GM23338 (cell line): ENCODE measurements at regions not wholly inside any gene's neighbourhood (a gene's known extent, or its start where the extent isn't known, plus 50 kb on each side); places are given as distances from the start of the nearest gene placed in this dataset.

Experiments used
- ATAC-seq: fragments of 200-7000 bp; cut with Tn5 transposase; 3 replicates; pipeline ENCODE4 v1.9.1; 2020
- DNase-seq: peaks from one replicate; pipeline ENCODE4 v3.0.0-alpha.2; 2015; ENCODE audit warnings: low spot score
- H2AFZ ChIP-seq: fragments of 200-600 bp; sonication (generic); 2 replicates; pipeline ENCODE4 v1.8.0; 2016; ENCODE audit warnings: antibody characterized with exemption, mild to moderate bottlenecking, moderate library complexity
- H3F3A ChIP-seq: fragments of 200-600 bp; sonication (generic); replicated peaks from 2 replicates; pipeline ENCODE4 v1.8.0; 2017; ENCODE audit warnings: antibody characterized with exemption, mixed run types, low read depth
- H3K27ac ChIP-seq: fragments of 200-600 bp; sonication (generic); 2 replicates; pipeline ENCODE4 v1.6.1; 2016; ENCODE audit warnings: low read depth
- H3K27me3 ChIP-seq: fragments of 200-600 bp; sonication (generic); 2 replicates; pipeline ENCODE4 v1.8.0; 2016; ENCODE audit warnings: mild to moderate bottlenecking, mixed run types, moderate library complexity; ENCODE audit not compliant: insufficient read depth
- H3K36me3 ChIP-seq: fragments of 200-600 bp; sonication (generic); 2 replicates; pipeline ENCODE4 v1.8.0; 2016; ENCODE audit warnings: mild to moderate bottlenecking; ENCODE audit not compliant: insufficient read depth
- H3K4me1 ChIP-seq: fragments of 200-600 bp; sonication (generic); 2 replicates; pipeline ENCODE4 v1.8.0; 2016; ENCODE audit warnings: mild to moderate bottlenecking, moderate library complexity; ENCODE audit not compliant: insufficient read depth
- H3K4me2 ChIP-seq: fragments of 200-600 bp; sonication (generic); 2 replicates; pipeline ENCODE4 v1.7.1; 2017; ENCODE audit warnings: mixed run types
- H3K4me3 ChIP-seq: fragments of 200-600 bp; sonication (generic); 2 replicates; pipeline ENCODE4 v1.6.1; 2016; ENCODE audit warnings: mixed run types
- H3K79me2 ChIP-seq: fragments of 200-600 bp; sonication (generic); replicated peaks from 2 replicates; pipeline ENCODE4 v1.8.0; 2017; ENCODE audit warnings: mild to moderate bottlenecking; ENCODE audit not compliant: insufficient read depth
- H3K9me2 ChIP-seq: fragments of 200-600 bp; sonication (generic); 2 replicates; pipeline ENCODE4 v1.8.0; 2017; ENCODE audit not compliant: insufficient read depth
- H4K20me1 ChIP-seq: fragments of 200-600 bp; sonication (generic); replicated peaks from 2 replicates; pipeline ENCODE4 v1.8.0; 2017; ENCODE audit warnings: mild to moderate bottlenecking; ENCODE audit not compliant: insufficient read depth
- H3K27ac Mint-ChIP-seq: 2 replicates; pipeline ENCODE4 v1.8.0; 2020; ENCODE audit warnings: inconsistent platforms, mild to moderate bottlenecking, moderate library complexity, mixed read lengths
- H3K27me3 Mint-ChIP-seq: 3 replicates; pipeline ENCODE4 v1.8.0; 2022; ENCODE audit warnings: low read depth, mild to moderate bottlenecking, moderate library complexity, mixed read lengths, inconsistent platforms; ENCODE audit not compliant: insufficient read depth, poor library complexity
- H3K36me3 Mint-ChIP-seq: 3 replicates; pipeline ENCODE4 v1.8.0; 2021; ENCODE audit warnings: low read depth, mild to moderate bottlenecking, inconsistent platforms, moderate library complexity, mixed read lengths
- H3K4me1 Mint-ChIP-seq: 3 replicates; pipeline ENCODE4 v1.8.0; 2020; ENCODE audit warnings: mild to moderate bottlenecking, inconsistent platforms, mixed read lengths
- H3K4me3 Mint-ChIP-seq: 3 replicates; pipeline ENCODE4 v1.8.0; 2021; ENCODE audit warnings: moderate library complexity, mild to moderate bottlenecking, inconsistent platforms, mixed read lengths
- H3K9me3 Mint-ChIP-seq: 3 replicates; pipeline ENCODE4 v1.8.0; 2020; ENCODE audit warnings: moderate library complexity, mild to moderate bottlenecking, inconsistent platforms, mixed read lengths
- CREB1 ChIP-seq: fragments of 250-450 bp; sonication (Bioruptor Pico); IDR thresholded peaks from 2 replicates; pipeline ENCODE4 v1.5.0; 2020; ENCODE audit warnings: low read depth, mild to moderate bottlenecking, moderate library complexity
- CTCF ChIP-seq, 2 experiments: fragments of 200-600 bp in 1 of 2; sonication (generic) in 1 of 2; conservative IDR thresholded peaks; 2 replicates each; pipeline versions ENCODE4 v1.5.1 to v1.6.1; 2016 to 2017; ENCODE audit warnings: antibody characterized with exemption in 2 of 2, low read depth in 2 of 2, mild to moderate bottlenecking in 2 of 2, moderate library complexity in 1 of 2
- EZH2phosphoT487 ChIP-seq: fragments of 200-600 bp; sonication (generic); IDR thresholded peaks from one replicate; pipeline ENCODE4 v1.8.1; 2018; ENCODE audit warnings: antibody characterized with exemption; ENCODE audit not compliant: unreplicated experiment
- JUNB ChIP-seq: IDR thresholded peaks from one replicate; pipeline ENCODE4 v1.6.1; 2016; ENCODE audit warnings: antibody characterized with exemption; ENCODE audit not compliant: unreplicated experiment
- NANOG ChIP-seq: IDR thresholded peaks from 2 replicates; pipeline ENCODE4 v1.6.1; 2016; ENCODE audit warnings: antibody characterized with exemption, borderline replicate concordance
- POLR2AphosphoS5 ChIP-seq: IDR thresholded peaks from 2 replicates; pipeline ENCODE4 v1.6.1; 2016; ENCODE audit warnings: antibody characterized with exemption, low read depth
- REST ChIP-seq: IDR thresholded peaks from one replicate; pipeline ENCODE4 v1.6.1; 2018; ENCODE audit warnings: antibody characterized with exemption; ENCODE audit not compliant: unreplicated experiment
- STAT1 ChIP-seq: IDR thresholded peaks from one replicate; pipeline ENCODE4 v1.6.1; 2016; ENCODE audit warnings: antibody characterized with exemption; ENCODE audit not compliant: unreplicated experiment
- ZNF114 ChIP-seq: fragments of 250-450 bp; sonication (Bioruptor Pico); IDR thresholded peaks from 2 replicates; pipeline ENCODE4 v1.5.0; 2020; ENCODE audit warnings: mild to moderate bottlenecking, moderate library complexity
- ZNF331 ChIP-seq: fragments of 250-450 bp; sonication (Bioruptor Pico); IDR thresholded peaks from 2 replicates; pipeline ENCODE4 v1.5.0; 2020; ENCODE audit warnings: low read depth, mild to moderate bottlenecking, moderate library complexity

DNA sequence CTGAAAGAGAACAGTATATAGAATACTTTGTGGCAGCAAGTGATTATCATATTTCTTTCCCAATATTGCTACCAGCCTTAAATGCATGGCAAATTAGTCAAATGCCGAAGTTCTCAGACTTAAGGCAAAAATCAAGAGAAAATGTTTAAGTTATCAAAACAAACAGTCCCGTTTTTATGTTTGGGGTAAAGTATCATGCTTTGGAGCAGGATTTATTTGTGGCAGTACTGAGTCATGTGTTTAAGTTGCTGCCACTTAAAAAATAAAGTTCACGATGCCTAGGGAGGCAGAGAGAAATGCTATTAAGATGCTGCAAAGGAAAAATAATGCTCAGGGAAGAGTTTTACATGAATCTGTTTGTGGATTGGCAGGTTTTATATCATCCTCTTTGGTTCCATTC, 417.4 kb upstream of the MDFIC2 start (continued):
- TF ChIP-seq CTCF (conservative IDR thresholded peaks at IDR 0.05; ENCODE audit: low read depth in 2 of 2) (no peak), EZH2phosphoT487 (no peak), CREB1 (CRISPR knock-in tag) (no peak), ZNF114 (CRISPR knock-in tag) (no peak), JUNB (no peak), REST (no peak), STAT1 (no peak), ZNF331 (CRISPR knock-in tag) (no peak), NANOG (no peak)

DNA sequence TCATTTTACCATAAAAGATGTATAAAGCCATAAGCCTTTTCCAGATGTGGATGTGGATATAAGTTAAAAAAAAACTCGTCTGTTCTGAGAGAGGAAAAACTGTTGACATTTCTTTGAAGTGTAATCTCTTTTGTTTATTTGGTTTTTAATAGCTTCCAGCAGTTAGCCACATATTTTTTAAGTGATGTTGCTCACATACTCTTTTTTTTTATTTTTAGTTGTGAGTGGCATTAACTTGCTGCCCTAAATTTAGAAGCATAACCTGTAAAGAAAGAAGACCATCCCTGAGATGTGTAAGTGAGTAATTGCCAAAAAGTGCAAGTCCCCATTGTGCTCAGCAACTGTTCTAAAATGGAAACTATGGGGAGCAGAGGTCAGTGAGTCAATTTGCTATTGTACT, 415.9 kb upstream of the MDFIC2 start:
- H4K20me1 ChIP-seq = no peaks in the 10 kb centered on the region
- no peak overlapping the region for H2AFZ ChIP-seq
- no peaks in the 10 kb centered on the region for H3K27me3 Mint-ChIP-seq
- no peak overlapping the region for H3K4me3 Mint-ChIP-seq
- peaks cover 4% of the 10 kb centered on the region; the same call in 1 of the 2 replicates for H3K9me2 ChIP-seq
- DNase-seq (no peak), ATAC-seq (no peak)
- H3K36me3 ChIP-seq = no peaks in the 10 kb centered on the region
- peaks cover 29% of the 10 kb centered on the region for H3K4me1 ChIP-seq
- no peaks in the 10 kb centered on the region for H3K79me2 ChIP-seq
- H3K9me3 Mint-ChIP-seq = no peaks in the 10 kb centered on the region
- no peak overlapping the region for H3K4me2 ChIP-seq
- H3K27me3 ChIP-seq = no peaks in the 10 kb centered on the region
- TF ChIP-seq CTCF (conservative IDR thresholded peaks at IDR 0.05; ENCODE audit: low read depth in 2 of 2) = no peak
- TF ChIP-seq POLR2AphosphoS5 = no peak
- H3K27ac ChIP-seq = no peak overlapping the region
- H3F3A ChIP-seq = no peaks in the 10 kb centered on the region
- peaks cover 36% of the 10 kb centered on the region for H3K4me1 Mint-ChIP-seq
- no peak overlapping the region for H3K4me3 ChIP-seq
- H3K27ac Mint-ChIP-seq = no peak overlapping the region
- H3K36me3 Mint-ChIP-seq = no peaks in the 10 kb centered on the region
